Activated B cell treated with CpG ODN at 0.5 μM for 24 hours (primary cell): ENCODE measurements at regions not wholly inside any gene's neighbourhood (a gene's known extent, or its start where the extent isn't known, plus 50 kb on each side); places are given as distances from the start of the nearest gene placed in this dataset.

ENCODE experiments used
- ATAC-seq: fragments of 200-7000 bp; cut with Tn5 transposase; one replicate; pipeline ENCODE4 v1.10.0; 2021; ENCODE audit warnings: low read depth, mild to moderate bottlenecking, moderate library complexity
- CTCF ChIA-PET: fragments of 350-600 bp; sonication (Branson Sonifier 250); formaldehyde crosslinking; loops from one replicate; lab custom pipeline; 2021; ENCODE audit warnings: antibody characterized with exemption; lab: Charles Lee
- POLR2A ChIA-PET: fragments of 350-600 bp; sonication (Branson Sonifier 250); formaldehyde crosslinking; loops from one replicate; lab custom pipeline; 2021; ENCODE audit warnings: antibody characterized with exemption; lab: Charles Lee
- DNase-seq: peaks from one replicate; pipeline ENCODE4 v3.0.0; 2022
- H3K27ac Mint-ChIP-seq: one replicate; pipeline ENCODE4 v1.8.0; 2020; ENCODE audit warnings: mixed read lengths
- H3K27me3 Mint-ChIP-seq: one replicate; pipeline ENCODE4 v1.8.0; 2021; ENCODE audit warnings: mixed read lengths
- H3K36me3 Mint-ChIP-seq: one replicate; pipeline ENCODE4 v1.8.0; 2021; ENCODE audit warnings: low read depth, mixed read lengths
- H3K4me1 Mint-ChIP-seq: one replicate; pipeline ENCODE4 v1.8.0; 2021; ENCODE audit warnings: mixed read lengths
- H3K4me3 Mint-ChIP-seq: one replicate; pipeline ENCODE4 v1.8.0; 2020; ENCODE audit warnings: mild to moderate bottlenecking, mixed read lengths
- H3K9me3 Mint-ChIP-seq: one replicate; pipeline ENCODE4 v1.8.0; 2020; ENCODE audit warnings: mixed read lengths
- CTCF ChIP-seq: fragments of 200-600 bp; IDR thresholded peaks from one replicate; pipeline ENCODE4 v1.8.0; 2022; ENCODE audit warnings: antibody characterized with exemption, mild to moderate bottlenecking
- intact Hi-C: fragments of 100-400 bp; cut with micrococcal nuclease; formaldehyde crosslinking; loops from one replicate; pipeline ENCODE4 v1.15.1; 2024

GRCh38 chr4:12140864-12141263, 712.2 kb upstream of the HS3ST1 start:
- intact Hi-C loops, result no loop called here
- no peak overlapping the region for H3K4me3 Mint-ChIP-seq
- no peaks in the 10 kb centered on the region for H3K4me1 Mint-ChIP-seq
- H3K27ac Mint-ChIP-seq, result no peak overlapping the region
- peaks cover 8% of the 10 kb centered on the region for H3K9me3 Mint-ChIP-seq
- H3K27me3 Mint-ChIP-seq, result no peaks in the 10 kb centered on the region
- TF ChIP-seq CTCF, result no peak
- POLR2A ChIA-PET, result no interaction called here
- H3K36me3 Mint-ChIP-seq, result no peaks in the 10 kb centered on the region
- DNase-seq (no peak), ATAC-seq (no peak)
- CTCF ChIA-PET, result no interaction called here

- intact Hi-C loops, result no loop called here
- no peak overlapping the region for H3K27ac Mint-ChIP-seq
- no peaks in the 10 kb centered on the region for H3K4me1 Mint-ChIP-seq
- no peak for DNase-seq
- POLR2A ChIA-PET, result no interaction called here
- peaks cover 12% of the 10 kb centered on the region for H3K9me3 Mint-ChIP-seq
- ATAC-seq, result no peak
- no peak for TF ChIP-seq CTCF
- no peak overlapping the region for H3K4me3 Mint-ChIP-seq
- CTCF ChIA-PET, result no interaction called here
- no peaks in the 10 kb centered on the region for H3K36me3 Mint-ChIP-seq
- no peaks in the 10 kb centered on the region for H3K27me3 Mint-ChIP-seq
These were observed 710.6 kb upstream of the HS3ST1 start for GRCh38 chr4:12139296-12139695.

GRCh38 chr4:12138488-12138887, 709.8 kb upstream of the HS3ST1 start:
- H3K36me3 Mint-ChIP-seq, result no peaks in the 10 kb centered on the region
- H3K9me3 Mint-ChIP-seq, result peaks cover 15% of the 10 kb centered on the region
- POLR2A ChIA-PET, result no interaction called here
- no peak overlapping the region for H3K4me3 Mint-ChIP-seq
- CTCF ChIA-PET, result no interaction called here
- no peak overlapping the region for H3K27ac Mint-ChIP-seq
- no peaks in the 10 kb centered on the region for H3K27me3 Mint-ChIP-seq
- DNase-seq (no peak), ATAC-seq (no peak)
- no peaks in the 10 kb centered on the region for H3K4me1 Mint-ChIP-seq
- TF ChIP-seq CTCF, result no peak
- intact Hi-C loops, result no loop called here

GRCh38 chr4:12137575-12137974, 708.9 kb upstream of the HS3ST1 start:
- DNase-seq (no peak), ATAC-seq (no peak)
- H3K36me3 Mint-ChIP-seq, result no peaks in the 10 kb centered on the region
- no peaks in the 10 kb centered on the region for H3K4me1 Mint-ChIP-seq
- H3K4me3 Mint-ChIP-seq, result no peak overlapping the region
- no peak for TF ChIP-seq CTCF
- intact Hi-C loops, result no loop called here
- H3K27ac Mint-ChIP-seq, result no peak overlapping the region
- H3K27me3 Mint-ChIP-seq, result no peaks in the 10 kb centered on the region
- ChIA-PET CTCF (no interaction called here), POLR2A (no interaction called here)
- H3K9me3 Mint-ChIP-seq, result peaks cover 15% of the 10 kb centered on the region

GRCh38 chr4:12126474-12126873, 697.8 kb upstream of the HS3ST1 start:
- no peak for ATAC-seq
- Mint-ChIP-seq H3K27ac (no peak overlapping the region), H3K9me3 (peaks cover 2% of the 10 kb centered on the region), H3K4me3 (no peak overlapping the region), H3K36me3 (no peaks in the 10 kb centered on the region), H3K4me1 (no peaks in the 10 kb centered on the region), H3K27me3 (no peaks in the 10 kb centered on the region)
- intact Hi-C loops, result no loop called here
- ChIA-PET POLR2A (no interaction called here), CTCF (no interaction called here)
- TF ChIP-seq CTCF, result no peak
- DNase-seq, result no peak
